SK-N-SH treated with all-trans-retinoic acid at 6 μM for 48 hours (cell line): ENCODE measurements at regions not wholly inside any gene's neighbourhood (a gene's known extent, or its start where the extent isn't known, plus 50 kb on each side); places are given as distances from the start of the nearest gene placed in this dataset.
A peak's percentile ranks its signal among the peaks of the same experiment; 100 is the strongest.

Experiments used
- ATAC-seq: fragments of 200-7000 bp; cut with Tn5 transposase; 3 replicates; pipeline ENCODE4 v1.9.1; 2020; ENCODE audit warnings: mild to moderate bottlenecking, moderate library complexity
- ARNTL ChIP-seq: fragments of 450-650 bp; formaldehyde crosslinking; IDR thresholded peaks from 2 replicates; pipeline ENCODE4 v1.5.0; 2020; ENCODE audit warnings: low read depth, mild to moderate bottlenecking, moderate library complexity, borderline replicate concordance
- BACH2 ChIP-seq: fragments of 250-450 bp; sonication (Bioruptor Pico); IDR thresholded peaks from 2 replicates; pipeline ENCODE4 v1.9.0; 2021; ENCODE audit warnings: mild to moderate bottlenecking, borderline replicate concordance
- CSDC2 ChIP-seq: fragments of 250-450 bp; sonication (Bioruptor Pico); IDR thresholded peaks from 2 replicates; pipeline ENCODE4 v1.5.0; 2020; ENCODE audit warnings: mild to moderate bottlenecking, moderate library complexity
- ESRRG ChIP-seq: fragments of 250-450 bp; sonication (Bioruptor Pico); IDR thresholded peaks from 2 replicates; pipeline ENCODE4 v1.6.1; 2021; ENCODE audit warnings: mild to moderate bottlenecking
- GLIS3 ChIP-seq: fragments of 250-450 bp; sonication (Bioruptor Pico); IDR thresholded peaks from 2 replicates; pipeline ENCODE4 v1.5.0; 2020; ENCODE audit warnings: mild to moderate bottlenecking, moderate library complexity
- ISL1 ChIP-seq: fragments of 250-450 bp; sonication (Bioruptor Pico); IDR thresholded peaks from 2 replicates; pipeline ENCODE4 v2.1.2; 2022; ENCODE audit warnings: mild to moderate bottlenecking, moderate library complexity
- OSR1 ChIP-seq: fragments of 250-450 bp; sonication (Bioruptor Pico); IDR thresholded peaks from 2 replicates; pipeline ENCODE4 v1.8.0; 2022; ENCODE audit warnings: moderate library complexity, mild to moderate bottlenecking, inconsistent platforms
- PPARA ChIP-seq: fragments of 250-450 bp; sonication (Bioruptor Pico); IDR thresholded peaks from 2 replicates; pipeline ENCODE4 v1.5.0; 2020; ENCODE audit warnings: mild to moderate bottlenecking, borderline replicate concordance
- RARB ChIP-seq: fragments of 250-450 bp; sonication (Bioruptor Pico); IDR thresholded peaks from 2 replicates; pipeline ENCODE4 v1.8.0; 2021; ENCODE audit warnings: mild to moderate bottlenecking, moderate library complexity
- SNAI2 ChIP-seq: fragments of 250-450 bp; sonication (Bioruptor Pico); IDR thresholded peaks from 2 replicates; pipeline ENCODE4 v1.5.0; 2020; ENCODE audit warnings: mild to moderate bottlenecking, moderate library complexity
- TCF4 ChIP-seq: fragments of 250-450 bp; sonication (Bioruptor Pico); IDR thresholded peaks from 2 replicates; pipeline ENCODE4 v1.8.0; 2021; ENCODE audit warnings: mild to moderate bottlenecking, moderate library complexity, borderline replicate concordance
- TOX ChIP-seq: fragments of 250-450 bp; sonication (Bioruptor Pico); IDR thresholded peaks from 2 replicates; pipeline ENCODE4 v1.8.0; 2021; ENCODE audit warnings: mild to moderate bottlenecking, moderate library complexity, borderline replicate concordance
- ZC3H10 ChIP-seq: fragments of 250-450 bp; sonication (Bioruptor Pico); IDR thresholded peaks from 2 replicates; pipeline ENCODE4 v1.5.1; 2021; ENCODE audit warnings: mild to moderate bottlenecking, moderate library complexity
- ZFP3 ChIP-seq: fragments of 250-450 bp; sonication (Bioruptor Pico); IDR thresholded peaks from 2 replicates; pipeline ENCODE4 v1.5.0; 2020; ENCODE audit warnings: mild to moderate bottlenecking, moderate library complexity
- ZFP30 ChIP-seq: fragments of 450-650 bp; formaldehyde crosslinking; IDR thresholded peaks from 2 replicates; pipeline ENCODE4 v1.5.0; 2022; ENCODE audit warnings: mild to moderate bottlenecking, moderate library complexity
- ZNF565 ChIP-seq: fragments of 450-650 bp; formaldehyde crosslinking; conservative IDR thresholded peaks from 2 replicates; pipeline ENCODE4 v1.5.0; 2020; ENCODE audit warnings: low read depth, mild to moderate bottlenecking, moderate library complexity
- ZNF8 ChIP-seq: fragments of 450-650 bp; formaldehyde crosslinking; IDR thresholded peaks from 2 replicates; pipeline ENCODE4 v1.5.0; 2020; ENCODE audit warnings: mild to moderate bottlenecking, moderate library complexity
- TF ChIP-seq, protein P1 (sequence below): fragments of 250-450 bp; sonication (Bioruptor Pico); IDR thresholded peaks from 2 replicates; pipeline ENCODE4 v1.5.0; 2020; ENCODE audit warnings: mild to moderate bottlenecking, moderate library complexity
- TF ChIP-seq, protein P2 (sequence below): fragments of 250-450 bp; sonication (Bioruptor Pico); IDR thresholded peaks from 2 replicates; pipeline ENCODE4 v1.8.0; 2021; ENCODE audit warnings: low read depth, mild to moderate bottlenecking, moderate library complexity, borderline replicate concordance
- TF ChIP-seq, protein P3 (sequence below): fragments of 250-450 bp; sonication (Bioruptor Pico); IDR thresholded peaks from 2 replicates; pipeline ENCODE4 v1.5.1; 2020; ENCODE audit warnings: low read depth, mild to moderate bottlenecking, moderate library complexity
- TF ChIP-seq, protein P4 (sequence below): fragments of 250-450 bp; sonication (Bioruptor Pico); IDR thresholded peaks from 2 replicates; pipeline ENCODE4 v1.8.0; 2020; ENCODE audit warnings: mild to moderate bottlenecking, moderate library complexity, borderline replicate concordance

DNA sequence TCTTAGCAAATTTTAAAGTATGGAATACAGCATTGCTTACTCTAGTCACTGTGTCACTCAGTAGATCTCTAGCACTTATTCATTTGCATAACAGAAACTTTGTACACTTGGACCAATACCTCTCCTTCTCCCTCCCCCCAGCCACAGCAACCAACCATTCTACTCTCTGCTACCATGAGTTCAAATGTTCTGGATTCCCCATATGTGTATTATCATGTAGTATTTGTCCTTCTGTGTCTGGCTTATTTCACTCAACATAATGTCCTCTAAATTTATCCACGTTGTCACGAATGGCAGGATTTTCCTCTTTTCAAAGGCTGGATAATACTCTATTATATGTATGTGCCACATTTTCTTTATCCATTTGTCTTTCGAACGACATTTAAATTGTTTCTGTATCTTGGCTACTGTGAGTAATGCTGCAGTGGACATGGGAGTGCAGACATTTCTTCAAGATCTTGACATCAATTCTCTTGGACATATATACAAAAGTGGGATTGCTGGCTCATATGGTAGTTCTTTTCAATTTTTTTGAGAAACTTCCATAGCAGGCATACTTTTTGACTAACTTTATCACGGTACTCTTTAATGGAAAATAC lies 184.5 kb upstream of the SOX21 start:
- TF ChIP-seq GLIS3 = no peak
- TF ChIP-seq, protein P1, sequence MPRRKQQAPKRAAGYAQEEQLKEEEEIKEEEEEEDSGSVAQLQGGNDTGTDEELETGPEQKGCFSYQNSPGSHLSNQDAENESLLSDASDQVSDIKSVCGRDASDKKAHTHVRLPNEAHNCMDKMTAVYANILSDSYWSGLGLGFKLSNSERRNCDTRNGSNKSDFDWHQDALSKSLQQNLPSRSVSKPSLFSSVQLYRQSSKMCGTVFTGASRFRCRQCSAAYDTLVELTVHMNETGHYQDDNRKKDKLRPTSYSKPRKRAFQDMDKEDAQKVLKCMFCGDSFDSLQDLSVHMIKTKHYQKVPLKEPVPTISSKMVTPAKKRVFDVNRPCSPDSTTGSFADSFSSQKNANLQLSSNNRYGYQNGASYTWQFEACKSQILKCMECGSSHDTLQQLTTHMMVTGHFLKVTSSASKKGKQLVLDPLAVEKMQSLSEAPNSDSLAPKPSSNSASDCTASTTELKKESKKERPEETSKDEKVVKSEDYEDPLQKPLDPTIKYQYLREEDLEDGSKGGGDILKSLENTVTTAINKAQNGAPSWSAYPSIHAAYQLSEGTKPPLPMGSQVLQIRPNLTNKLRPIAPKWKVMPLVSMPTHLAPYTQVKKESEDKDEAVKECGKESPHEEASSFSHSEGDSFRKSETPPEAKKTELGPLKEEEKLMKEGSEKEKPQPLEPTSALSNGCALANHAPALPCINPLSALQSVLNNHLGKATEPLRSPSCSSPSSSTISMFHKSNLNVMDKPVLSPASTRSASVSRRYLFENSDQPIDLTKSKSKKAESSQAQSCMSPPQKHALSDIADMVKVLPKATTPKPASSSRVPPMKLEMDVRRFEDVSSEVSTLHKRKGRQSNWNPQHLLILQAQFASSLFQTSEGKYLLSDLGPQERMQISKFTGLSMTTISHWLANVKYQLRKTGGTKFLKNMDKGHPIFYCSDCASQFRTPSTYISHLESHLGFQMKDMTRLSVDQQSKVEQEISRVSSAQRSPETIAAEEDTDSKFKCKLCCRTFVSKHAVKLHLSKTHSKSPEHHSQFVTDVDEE (CRISPR knock-in tag) = no peak
- no peak for TF ChIP-seq ESRRG (CRISPR knock-in tag)
- no peak for TF ChIP-seq ZFP3 (CRISPR knock-in tag)
- TF ChIP-seq TOX = no peak
- no peak for TF ChIP-seq ISL1 (CRISPR knock-in tag)
- no peak for TF ChIP-seq RARB
- TF ChIP-seq CSDC2 (CRISPR knock-in tag) = no peak
- ATAC-seq = no peak

DNA sequence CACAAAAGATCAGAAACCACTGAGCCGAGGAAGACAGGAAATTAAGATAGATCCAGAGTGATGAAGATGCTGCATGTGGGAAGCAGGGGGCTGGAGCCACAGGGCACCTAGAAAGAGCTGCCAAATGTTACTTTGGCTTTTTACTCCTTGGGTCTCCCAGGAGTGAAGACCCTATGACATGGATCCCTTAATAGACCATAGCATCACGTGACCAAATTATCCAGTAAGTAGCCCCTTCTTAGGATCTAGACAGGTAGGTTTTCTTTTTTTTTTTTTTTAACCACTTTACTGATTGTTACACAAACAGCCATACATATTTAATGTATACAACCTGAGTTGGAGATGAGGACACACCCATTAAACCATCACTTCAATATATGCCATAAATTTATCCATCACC lies 183.9 kb upstream of the SOX21 start:
- no peak for TF ChIP-seq TCF4 (CRISPR knock-in tag)
- TF ChIP-seq, protein P1 (CRISPR knock-in tag) = no peak
- no peak for TF ChIP-seq ESRRG (CRISPR knock-in tag)
- TF ChIP-seq ZFP30 (CRISPR knock-in tag) = no peak
- TF ChIP-seq, protein P2, sequence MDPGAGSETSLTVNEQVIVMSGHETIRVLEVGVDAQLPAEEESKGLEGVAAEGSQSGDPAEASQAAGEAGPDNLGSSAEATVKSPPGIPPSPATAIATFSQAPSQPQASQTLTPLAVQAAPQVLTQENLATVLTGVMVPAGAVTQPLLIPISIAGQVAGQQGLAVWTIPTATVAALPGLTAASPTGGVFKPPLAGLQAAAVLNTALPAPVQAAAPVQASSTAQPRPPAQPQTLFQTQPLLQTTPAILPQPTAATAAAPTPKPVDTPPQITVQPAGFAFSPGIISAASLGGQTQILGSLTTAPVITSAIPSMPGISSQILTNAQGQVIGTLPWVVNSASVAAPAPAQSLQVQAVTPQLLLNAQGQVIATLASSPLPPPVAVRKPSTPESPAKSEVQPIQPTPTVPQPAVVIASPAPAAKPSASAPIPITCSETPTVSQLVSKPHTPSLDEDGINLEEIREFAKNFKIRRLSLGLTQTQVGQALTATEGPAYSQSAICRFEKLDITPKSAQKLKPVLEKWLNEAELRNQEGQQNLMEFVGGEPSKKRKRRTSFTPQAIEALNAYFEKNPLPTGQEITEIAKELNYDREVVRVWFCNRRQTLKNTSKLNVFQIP (CRISPR knock-in tag) = no peak
- TF ChIP-seq, protein P3, sequence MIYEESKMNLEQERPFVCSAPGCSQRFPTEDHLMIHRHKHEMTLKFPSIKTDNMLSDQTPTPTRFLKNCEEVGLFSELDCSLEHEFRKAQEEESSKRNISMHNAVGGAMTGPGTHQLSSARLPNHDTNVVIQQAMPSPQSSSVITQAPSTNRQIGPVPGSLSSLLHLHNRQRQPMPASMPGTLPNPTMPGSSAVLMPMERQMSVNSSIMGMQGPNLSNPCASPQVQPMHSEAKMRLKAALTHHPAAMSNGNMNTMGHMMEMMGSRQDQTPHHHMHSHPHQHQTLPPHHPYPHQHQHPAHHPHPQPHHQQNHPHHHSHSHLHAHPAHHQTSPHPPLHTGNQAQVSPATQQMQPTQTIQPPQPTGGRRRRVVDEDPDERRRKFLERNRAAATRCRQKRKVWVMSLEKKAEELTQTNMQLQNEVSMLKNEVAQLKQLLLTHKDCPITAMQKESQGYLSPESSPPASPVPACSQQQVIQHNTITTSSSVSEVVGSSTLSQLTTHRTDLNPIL = no peak
- TF ChIP-seq, protein P4, sequence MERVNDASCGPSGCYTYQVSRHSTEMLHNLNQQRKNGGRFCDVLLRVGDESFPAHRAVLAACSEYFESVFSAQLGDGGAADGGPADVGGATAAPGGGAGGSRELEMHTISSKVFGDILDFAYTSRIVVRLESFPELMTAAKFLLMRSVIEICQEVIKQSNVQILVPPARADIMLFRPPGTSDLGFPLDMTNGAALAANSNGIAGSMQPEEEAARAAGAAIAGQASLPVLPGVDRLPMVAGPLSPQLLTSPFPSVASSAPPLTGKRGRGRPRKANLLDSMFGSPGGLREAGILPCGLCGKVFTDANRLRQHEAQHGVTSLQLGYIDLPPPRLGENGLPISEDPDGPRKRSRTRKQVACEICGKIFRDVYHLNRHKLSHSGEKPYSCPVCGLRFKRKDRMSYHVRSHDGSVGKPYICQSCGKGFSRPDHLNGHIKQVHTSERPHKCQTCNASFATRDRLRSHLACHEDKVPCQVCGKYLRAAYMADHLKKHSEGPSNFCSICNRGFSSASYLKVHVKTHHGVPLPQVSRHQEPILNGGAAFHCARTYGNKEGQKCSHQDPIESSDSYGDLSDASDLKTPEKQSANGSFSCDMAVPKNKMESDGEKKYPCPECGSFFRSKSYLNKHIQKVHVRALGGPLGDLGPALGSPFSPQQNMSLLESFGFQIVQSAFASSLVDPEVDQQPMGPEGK (CRISPR knock-in tag) = no peak
- TF ChIP-seq ZNF565 (CRISPR knock-in tag) = no peak
- TF ChIP-seq ZNF8 (CRISPR knock-in tag) = no peak
- TF ChIP-seq RARB = no peak
- no peak for TF ChIP-seq ZFP3 (CRISPR knock-in tag)
- no peak for TF ChIP-seq GLIS3
- no peak for TF ChIP-seq PPARA (CRISPR knock-in tag)
- no peak for TF ChIP-seq TOX
- no peak for TF ChIP-seq SNAI2 (CRISPR knock-in tag)
- TF ChIP-seq ARNTL (CRISPR knock-in tag) = no peak
- no peak for ATAC-seq

DNA sequence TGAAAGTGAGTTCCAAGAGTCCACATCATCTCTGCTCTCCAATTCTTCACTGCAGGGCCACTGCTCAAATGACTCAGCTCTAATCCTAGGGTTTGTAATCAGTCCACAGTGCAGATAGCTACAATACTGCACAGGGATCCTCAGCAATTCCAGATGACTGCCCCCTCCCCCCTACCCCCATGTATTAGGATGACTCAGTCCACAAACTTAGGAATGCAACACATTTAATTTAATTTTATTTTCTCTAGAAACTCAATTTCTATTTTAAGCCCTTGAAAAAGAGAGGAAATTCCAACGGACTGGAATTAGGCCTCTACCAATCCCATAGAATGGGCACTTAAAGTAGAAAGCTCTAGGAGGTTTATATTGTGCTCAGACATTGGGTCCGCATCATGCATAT lies 173.8 kb upstream of the SOX21 start:
- ATAC-seq = peak; percentile 98
- TF ChIP-seq, protein P3 = 0 out of 2 replicates have a peak, but pooled peaks have one; percentile 23
- TF ChIP-seq BACH2 (CRISPR knock-in tag) = no peak
- no peak for TF ChIP-seq ZNF8 (CRISPR knock-in tag)
- TF ChIP-seq, protein P1 (CRISPR knock-in tag) = no peak
- no peak for TF ChIP-seq RARB
- no peak for TF ChIP-seq ESRRG (CRISPR knock-in tag)
- TF ChIP-seq ZC3H10 (CRISPR knock-in tag) = 0 out of 2 replicates have a peak, but pooled peaks have one; percentile 51
- TF ChIP-seq SNAI2 (CRISPR knock-in tag) = no peak
- TF ChIP-seq OSR1 (CRISPR knock-in tag) = no peak
